ENCODE measurements at regions not wholly inside any gene's neighbourhood (a gene's known extent, or its start where the extent isn't known, plus 50 kb on each side); places are given as distances from the start of the nearest gene placed in this dataset.

DNA sequence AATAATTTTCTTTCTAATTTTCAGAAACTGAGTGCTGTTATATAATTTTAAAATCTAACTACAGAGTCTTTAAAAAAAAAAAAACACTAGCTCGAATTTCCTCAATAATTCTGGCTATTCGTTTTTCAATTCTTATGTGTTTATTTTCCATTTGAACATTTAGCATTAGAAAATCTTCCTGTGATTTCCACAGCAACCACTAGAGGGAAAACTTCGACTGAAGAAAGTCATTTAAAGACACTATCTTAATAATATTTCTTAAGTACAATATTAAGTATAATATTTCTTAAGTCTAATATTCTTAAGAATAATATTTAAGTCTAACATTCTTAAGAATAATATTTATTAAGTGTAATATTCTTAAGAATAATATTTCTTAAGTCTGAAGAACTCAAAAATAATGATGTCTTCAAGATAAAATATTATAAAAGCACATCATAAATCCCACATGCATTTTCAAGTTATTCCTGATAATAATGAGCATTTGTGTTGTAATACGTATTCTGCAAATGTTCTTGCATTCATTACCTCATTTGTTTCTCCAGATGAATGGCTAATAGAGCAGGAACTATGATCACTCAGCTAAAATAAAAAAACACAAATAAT, 118.4 kb upstream of the WDR17 start:
- no peaks in the 10 kb centered on the region for H3K9me3 Mint-ChIP-seq
- DNase-seq = peak; percentile 20

DNA sequence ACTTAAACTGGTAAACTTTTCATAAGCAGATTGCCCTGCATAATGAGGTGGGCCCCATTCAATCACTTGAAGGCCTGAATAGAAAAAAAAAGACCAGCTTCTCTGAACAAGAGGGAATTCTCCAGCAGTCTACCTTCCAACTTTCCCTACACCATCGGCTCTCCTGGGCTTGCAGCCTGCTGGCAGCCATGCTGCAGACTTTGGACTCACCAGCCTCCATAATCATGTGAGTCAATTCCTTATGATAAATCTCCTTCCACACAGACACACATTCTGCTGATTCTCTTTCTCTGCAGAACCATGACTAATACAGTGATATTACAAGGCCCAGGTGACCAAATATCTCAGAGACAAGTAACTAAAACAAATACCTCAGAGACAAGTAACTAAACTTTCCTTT, 113.8 kb upstream of the WDR17 start:
- H3K4me1 Mint-ChIP-seq (ENCODE audit: low read depth) = no peaks in the 10 kb centered on the region; the same call in 1 of the 2 replicates
- TF ChIP-seq, protein P1, sequence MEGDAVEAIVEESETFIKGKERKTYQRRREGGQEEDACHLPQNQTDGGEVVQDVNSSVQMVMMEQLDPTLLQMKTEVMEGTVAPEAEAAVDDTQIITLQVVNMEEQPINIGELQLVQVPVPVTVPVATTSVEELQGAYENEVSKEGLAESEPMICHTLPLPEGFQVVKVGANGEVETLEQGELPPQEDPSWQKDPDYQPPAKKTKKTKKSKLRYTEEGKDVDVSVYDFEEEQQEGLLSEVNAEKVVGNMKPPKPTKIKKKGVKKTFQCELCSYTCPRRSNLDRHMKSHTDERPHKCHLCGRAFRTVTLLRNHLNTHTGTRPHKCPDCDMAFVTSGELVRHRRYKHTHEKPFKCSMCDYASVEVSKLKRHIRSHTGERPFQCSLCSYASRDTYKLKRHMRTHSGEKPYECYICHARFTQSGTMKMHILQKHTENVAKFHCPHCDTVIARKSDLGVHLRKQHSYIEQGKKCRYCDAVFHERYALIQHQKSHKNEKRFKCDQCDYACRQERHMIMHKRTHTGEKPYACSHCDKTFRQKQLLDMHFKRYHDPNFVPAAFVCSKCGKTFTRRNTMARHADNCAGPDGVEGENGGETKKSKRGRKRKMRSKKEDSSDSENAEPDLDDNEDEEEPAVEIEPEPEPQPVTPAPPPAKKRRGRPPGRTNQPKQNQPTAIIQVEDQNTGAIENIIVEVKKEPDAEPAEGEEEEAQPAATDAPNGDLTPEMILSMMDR (IDR thresholded peaks at IDR 0.05) = no peak

More for the DNA sequence above, 118.4 kb upstream of the WDR17 start:
- no peak overlapping the region for H3K27ac Mint-ChIP-seq
- H3K4me1 Mint-ChIP-seq (ENCODE audit: low read depth) = peaks cover 5% of the 10 kb centered on the region; the same call in 1 of the 2 replicates
- TF ChIP-seq, protein P1 (IDR thresholded peaks at IDR 0.05) = peak; percentile 88
- no peak overlapping the region; the same call in 1 of the 2 replicates for H3K4me3 Mint-ChIP-seq
- H3K27me3 Mint-ChIP-seq (ENCODE audit: insufficient read depth) = peaks cover 3% of the 10 kb centered on the region
- no peaks in the 10 kb centered on the region for H3K36me3 Mint-ChIP-seq (ENCODE audit: low read depth)

DNA sequence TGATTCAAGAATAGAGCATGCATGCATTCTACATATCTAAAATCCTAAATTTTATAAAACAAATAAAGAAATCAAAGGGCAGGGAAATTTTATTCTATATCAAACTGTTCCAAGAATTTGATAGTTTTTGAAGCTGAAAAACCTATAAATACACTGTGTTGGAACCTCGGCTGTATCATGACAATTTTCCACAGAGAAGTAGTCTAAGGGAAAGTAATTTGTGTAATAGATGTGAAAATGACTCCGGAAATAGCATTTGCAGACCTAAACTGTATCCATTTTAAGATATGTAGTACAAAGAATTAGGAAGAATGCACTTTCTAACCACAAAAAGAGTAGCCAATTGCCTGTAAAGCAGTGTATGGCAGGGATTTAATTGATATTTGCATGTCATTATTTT, 112.5 kb upstream of the WDR17 start:
- DNase-seq = no peak
- Mint-ChIP-seq H3K4me1 (ENCODE audit: low read depth) (no peaks in the 10 kb centered on the region), H3K27ac (no peak overlapping the region), H3K4me3 (no peak overlapping the region), H3K9me3 (no peaks in the 10 kb centered on the region), H3K36me3 (ENCODE audit: low read depth) (no peaks in the 10 kb centered on the region), H3K27me3 (ENCODE audit: insufficient read depth) (peaks cover 3% of the 10 kb centered on the region; the same call in 1 of the 2 replicates)
- TF ChIP-seq, protein P1 (IDR thresholded peaks at IDR 0.05) = no peak

More for the DNA sequence above, 113.8 kb upstream of the WDR17 start:
- DNase-seq = no peak
- Mint-ChIP-seq H3K36me3 (ENCODE audit: low read depth) (no peaks in the 10 kb centered on the region), H3K9me3 (no peaks in the 10 kb centered on the region), H3K4me3 (no peak overlapping the region), H3K27ac (no peak overlapping the region), H3K27me3 (ENCODE audit: insufficient read depth) (peaks cover 3% of the 10 kb centered on the region; the same call in 1 of the 2 replicates)

DNA sequence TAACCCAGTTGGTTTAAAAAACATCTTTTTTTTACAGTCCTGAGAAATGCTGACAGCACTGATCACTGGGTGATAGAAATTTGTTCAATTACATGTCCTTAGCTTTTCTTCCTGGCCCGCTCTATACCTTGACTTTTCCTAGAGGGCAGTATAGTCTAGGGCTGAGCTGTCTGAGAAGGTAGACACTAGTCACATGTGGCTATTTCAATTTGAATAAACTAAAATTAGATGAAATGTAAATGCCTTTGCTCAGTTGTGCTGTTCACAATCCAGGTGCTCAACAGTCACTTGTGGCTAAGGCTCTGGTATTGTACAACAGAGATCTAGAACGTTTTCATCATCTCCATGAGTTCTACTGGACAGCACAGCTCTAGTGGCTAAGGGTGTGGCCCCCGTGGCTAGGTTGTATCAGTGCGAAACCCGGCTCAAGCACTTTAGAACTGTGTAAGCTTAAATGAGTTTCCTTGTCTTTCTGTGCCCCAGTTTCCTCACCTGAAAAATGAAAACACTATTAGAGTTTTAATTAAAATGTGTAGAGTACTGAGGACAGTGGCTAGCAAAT, 111.6 kb upstream of the WDR17 start:
- Mint-ChIP-seq H3K27ac (no peak overlapping the region), H3K27me3 (ENCODE audit: insufficient read depth) (peaks cover 3% of the 10 kb centered on the region; the same call in 1 of the 2 replicates)

DNA sequence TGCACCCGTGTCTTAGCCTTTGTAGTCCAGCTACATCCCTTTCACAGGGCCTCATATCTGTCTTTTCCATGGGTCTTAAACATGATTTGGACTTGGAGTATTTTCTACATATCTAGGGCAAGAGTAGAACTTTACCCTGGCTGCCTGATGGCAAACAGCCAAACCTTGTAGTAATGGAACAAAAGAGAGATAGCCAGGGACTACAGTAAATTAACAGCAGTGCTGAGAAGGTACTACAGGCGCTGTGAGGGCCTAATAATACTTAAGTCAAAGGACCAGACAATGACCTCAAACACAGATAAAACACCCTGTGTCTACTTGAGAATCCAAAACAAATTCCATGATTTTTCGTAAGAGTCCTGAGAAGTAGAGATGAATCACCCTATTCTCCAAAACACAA, 111.0 kb upstream of the WDR17 start:
- peaks cover 3% of the 10 kb centered on the region; the same call in 1 of the 2 replicates for H3K27me3 Mint-ChIP-seq (ENCODE audit: insufficient read depth)
- no peaks in the 10 kb centered on the region for H3K36me3 Mint-ChIP-seq (ENCODE audit: low read depth)
- DNase-seq = no peak
- H3K4me3 Mint-ChIP-seq = no peak overlapping the region
- H3K9me3 Mint-ChIP-seq = no peaks in the 10 kb centered on the region
- TF ChIP-seq, protein P1 (IDR thresholded peaks at IDR 0.05) = no peak
- no peaks in the 10 kb centered on the region for H3K4me1 Mint-ChIP-seq (ENCODE audit: low read depth)
- no peak overlapping the region for H3K27ac Mint-ChIP-seq

More for the DNA sequence above, 111.6 kb upstream of the WDR17 start:
- no peak for DNase-seq
- TF ChIP-seq, protein P1 (IDR thresholded peaks at IDR 0.05) = peak; percentile 18; the same call in 1 of the 2 replicates
- Mint-ChIP-seq H3K9me3 (no peaks in the 10 kb centered on the region), H3K36me3 (ENCODE audit: low read depth) (no peaks in the 10 kb centered on the region), H3K4me3 (no peak overlapping the region), H3K4me1 (ENCODE audit: low read depth) (no peaks in the 10 kb centered on the region)
